H1 (cell line): ENCODE measurements at regions not wholly inside any gene's neighbourhood (a gene's known extent, or its start where the extent isn't known, plus 50 kb on each side); places are given as distances from the start of the nearest gene placed in this dataset.

Experiments used
- SIN3A ChIP-seq, 2 experiments: IDR thresholded peaks in 1 of 2; conservative IDR thresholded peaks in 1 of 2; 2 replicates each; pipeline ENCODE4 v1.6.1; 2011 to 2012; ENCODE audit warnings: low read length in 2 of 2, improper control_type of control experiment in 1 of 2, low read depth in 1 of 2, mild to moderate bottlenecking in 1 of 2
- TAF1 ChIP-seq: IDR thresholded peaks from 2 replicates; pipeline ENCODE4 v1.6.1; 2011; ENCODE audit warnings: mild to moderate bottlenecking, low read depth, low read length

- TF ChIP-seq SIN3A (conservative IDR thresholded peaks at IDR 0.05 in 1 of 2, IDR thresholded peaks at IDR 0.05 in 1 of 2; ENCODE audit: low read depth in 1 of 2, low read length in 2 of 2) (no peak), TAF1 (no peak)
Observed at GRCh38 chr15:36506733-36507356, 72.6 kb upstream of the CDIN1 start (continued).
